HPDE6-E6E7 (cell line): ENCODE measurements at regions not wholly inside any gene's neighbourhood (a gene's known extent, or its start where the extent isn't known, plus 50 kb on each side); places are given as distances from the start of the nearest gene placed in this dataset.

ENCODE experiments used
- DNase-seq: peaks from one replicate; pipeline ENCODE4 v3.0.0; 2011; ENCODE audit warnings: missing footprints; ENCODE audit errors: extremely low spot score

GRCh38 chr5:14090755-14091154 is 52.4 kb upstream of the TRIO start:
- DNase-seq, result no peak

GRCh38 chr5:14090290-14090689 is 52.9 kb upstream of the TRIO start:
- no peak for DNase-seq

- DNase-seq, result no peak
Observed at GRCh38 chr5:14089198-14089597, 53.9 kb upstream of the TRIO start.

GRCh38 chr5:14086261-14086660 is 56.9 kb upstream of the TRIO start:
- DNase-seq, result no peak

- no peak for DNase-seq
Observed at GRCh38 chr5:14082973-14083372, 60.2 kb upstream of the TRIO start.

- no peak for DNase-seq
Observed at GRCh38 chr5:14082523-14082922, 60.6 kb upstream of the TRIO start.

GRCh38 chr5:14081791-14082190 is 61.4 kb upstream of the TRIO start:
- no peak for DNase-seq

GRCh38 chr5:14078716-14079115 is 64.4 kb upstream of the TRIO start:
- DNase-seq, result no peak

- no peak for DNase-seq
Observed at GRCh38 chr5:14077501-14077900, 65.6 kb upstream of the TRIO start.

GRCh38 chr5:14076561-14076960 is 66.6 kb upstream of the TRIO start:
- no peak for DNase-seq

- DNase-seq, result no peak
Observed at GRCh38 chr5:14075937-14076336, 67.2 kb upstream of the TRIO start.

- DNase-seq, result no peak
Observed at GRCh38 chr5:14071433-14071832, 71.7 kb upstream of the TRIO start.

- no peak for DNase-seq
Observed at GRCh38 chr5:14069021-14069420, 74.1 kb upstream of the TRIO start.

- no peak for DNase-seq
Observed at GRCh38 chr5:14068136-14068535, 75.0 kb upstream of the TRIO start.

- DNase-seq, result no peak
Observed at GRCh38 chr5:14066326-14066725, 76.8 kb upstream of the TRIO start.

GRCh38 chr5:14064841-14065240 is 78.3 kb upstream of the TRIO start:
- no peak for DNase-seq

- DNase-seq, result no peak
Observed at GRCh38 chr5:14063691-14064090, 79.5 kb upstream of the TRIO start.

- no peak for DNase-seq
Observed at GRCh38 chr5:14063138-14063537, 80.0 kb upstream of the TRIO start.

- DNase-seq, result no peak
Observed at GRCh38 chr5:14062178-14062577, 81.0 kb upstream of the TRIO start.

GRCh38 chr5:14061106-14061505 is 82.0 kb upstream of the TRIO start:
- DNase-seq, result no peak

- no peak for DNase-seq
Observed at GRCh38 chr5:14060218-14060617, 82.9 kb upstream of the TRIO start.

- no peak for DNase-seq
Observed at GRCh38 chr5:14059810-14060209, 83.3 kb upstream of the TRIO start.

GRCh38 chr5:14057289-14057688 is 85.9 kb upstream of the TRIO start:
- no peak for DNase-seq

GRCh38 chr5:14056039-14056438 is 87.1 kb upstream of the TRIO start:
- DNase-seq, result no peak
